T1000 (cell line): ENCODE measurements at regions not wholly inside any gene's neighbourhood (a gene's known extent, or its start where the extent isn't known, plus 50 kb on each side); places are given as distances from the start of the nearest gene placed in this dataset.

Source experiments
- DNase-seq: peaks from one replicate; lab custom pipeline; 2025; ENCODE audit warnings: mixed read lengths; lab: John Stamatoyannopoulos, UW

DNA sequence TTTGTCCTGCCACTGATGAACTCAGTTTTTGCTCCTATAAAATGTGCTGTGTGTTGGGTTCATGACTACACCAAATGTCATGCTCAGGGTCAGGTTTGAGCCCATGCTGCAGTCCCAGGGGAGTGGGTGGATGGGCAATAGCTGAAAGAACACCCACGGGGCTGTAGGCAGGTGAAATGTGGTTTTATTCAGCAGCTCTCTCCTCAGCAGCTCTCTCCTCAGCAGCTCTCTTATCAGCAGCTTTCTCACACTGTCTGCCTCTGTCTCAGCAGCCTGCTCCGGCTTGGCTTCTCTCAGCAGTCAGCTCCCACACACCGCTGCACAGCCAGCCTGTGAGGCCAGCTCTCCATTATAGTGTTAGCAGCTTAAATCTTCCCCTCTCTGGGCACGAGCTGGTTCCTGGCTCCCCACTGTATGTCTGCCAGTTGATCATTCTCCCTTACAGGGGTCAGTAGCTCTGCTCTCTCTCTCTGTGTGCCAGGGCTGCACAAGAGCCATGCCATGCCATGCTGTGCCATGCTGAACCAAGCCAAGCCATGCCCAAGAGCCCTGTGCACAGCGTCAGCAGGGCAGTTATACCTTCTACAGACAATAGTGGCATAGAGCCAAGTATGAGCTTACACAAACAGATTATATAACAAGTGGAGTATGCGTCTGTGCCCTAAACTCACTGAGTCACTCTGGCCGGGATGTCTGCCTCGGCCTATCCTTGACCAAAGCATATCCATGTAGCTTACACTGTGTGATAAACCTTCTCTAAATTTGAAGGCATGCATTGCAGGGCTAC lies 303.3 kb upstream of the TMPO start:
- DNase-seq, result no peak

DNA sequence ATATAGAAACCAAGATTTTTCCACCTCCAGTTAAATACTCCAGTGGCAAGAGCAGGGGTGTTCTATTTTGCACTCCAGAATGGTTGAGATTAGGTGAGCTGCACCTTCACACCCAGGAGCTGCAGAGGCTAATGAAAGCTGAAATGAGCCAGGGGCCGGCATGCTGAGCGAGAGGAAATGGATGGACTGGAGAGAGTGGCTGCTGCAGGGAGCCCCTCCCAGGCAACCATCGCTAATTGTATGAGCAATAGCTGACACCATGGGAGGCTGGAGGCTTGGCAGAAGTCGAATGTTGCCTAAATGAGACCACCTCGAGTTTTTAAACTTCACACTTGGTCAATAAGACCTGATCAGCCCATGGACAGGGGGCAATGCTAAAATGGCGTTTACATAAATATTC lies 301.8 kb upstream of the TMPO start:
- no peak for DNase-seq

DNA sequence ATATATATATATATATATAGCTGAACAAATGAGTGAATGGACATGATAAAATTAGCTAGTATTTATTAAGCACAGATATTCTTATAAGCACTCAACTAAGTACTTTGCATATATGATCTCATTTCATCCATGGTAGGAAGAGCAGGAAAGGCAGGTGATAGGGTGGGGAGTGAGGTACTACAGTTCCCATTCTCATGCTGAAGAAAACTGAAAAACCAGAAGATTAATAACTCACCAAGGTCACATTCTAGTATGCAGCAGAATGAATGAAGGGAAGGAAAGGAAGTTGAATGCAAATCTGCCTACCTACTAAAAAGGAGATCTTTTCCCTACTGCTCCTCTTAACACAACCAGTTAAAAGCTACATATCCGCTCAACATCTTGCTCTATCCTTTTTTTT lies 298.1 kb upstream of the TMPO start:
- DNase-seq, result no peak

DNA sequence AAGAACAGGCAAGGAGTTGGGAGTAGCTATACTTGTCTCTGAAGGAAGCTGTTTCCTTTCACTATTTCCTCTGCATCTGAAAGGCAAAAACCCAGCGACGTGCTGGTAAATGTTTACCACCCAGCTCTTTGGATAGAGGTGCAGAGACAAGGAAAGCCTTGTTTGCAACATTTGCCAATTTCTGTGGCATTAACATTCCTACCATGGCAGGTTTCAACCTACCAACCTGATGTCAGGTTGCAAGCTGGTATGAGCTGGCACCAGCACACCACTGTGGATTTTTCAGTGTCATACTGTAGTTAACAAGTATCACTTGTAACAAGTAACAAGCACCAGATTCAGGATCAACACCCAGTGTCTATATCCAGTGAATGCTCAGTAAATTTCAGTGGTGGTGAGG lies 294.8 kb upstream of the TMPO start:
- DNase-seq, result no peak

DNA sequence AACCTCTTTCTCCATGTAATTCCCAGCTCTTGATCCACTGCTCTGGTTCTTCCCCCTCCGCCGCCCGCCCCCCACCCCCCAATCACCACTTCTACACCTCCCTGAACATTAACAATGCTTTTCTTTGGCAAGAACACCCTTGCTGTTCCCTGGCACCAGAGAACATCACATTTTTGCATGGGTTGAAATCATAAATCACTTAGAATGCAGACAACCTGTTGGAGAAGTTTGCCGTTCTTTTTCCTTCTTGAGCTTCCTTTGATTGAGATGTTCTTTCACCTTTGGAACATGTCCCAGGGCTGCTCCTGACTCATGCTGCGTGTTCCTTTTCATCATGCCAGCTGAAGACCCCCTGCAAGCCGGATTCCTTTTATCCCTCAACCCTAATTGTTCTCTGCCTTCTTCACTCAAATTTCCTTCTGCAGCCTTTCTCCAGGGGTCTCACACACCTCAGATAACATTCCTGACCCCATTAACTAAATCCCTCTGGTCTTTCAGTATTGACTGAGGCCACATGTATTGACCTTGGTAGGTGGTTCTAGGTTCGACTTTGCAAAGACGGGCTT lies 294.1 kb upstream of the TMPO start:
- no peak for DNase-seq

DNA sequence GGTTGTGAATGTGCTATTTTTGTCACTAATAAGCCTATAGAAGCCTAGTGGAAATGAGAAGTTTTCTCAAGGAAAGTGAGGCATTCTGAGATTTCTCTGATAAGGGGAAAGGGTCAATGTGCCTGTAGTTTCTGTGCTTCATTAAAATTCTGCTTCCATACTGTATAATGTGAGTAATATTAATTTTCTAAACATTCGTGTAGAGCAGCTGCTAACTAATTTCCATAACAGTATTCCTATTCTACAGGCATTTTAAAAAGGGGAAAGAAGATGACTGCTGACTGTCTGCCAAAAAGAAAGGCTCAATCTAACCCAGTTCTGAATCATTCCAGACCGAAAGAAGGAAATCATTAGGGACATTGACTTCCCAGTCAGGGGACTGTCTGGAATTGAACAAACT lies 293.3 kb upstream of the TMPO start:
- DNase-seq, result no peak

DNA sequence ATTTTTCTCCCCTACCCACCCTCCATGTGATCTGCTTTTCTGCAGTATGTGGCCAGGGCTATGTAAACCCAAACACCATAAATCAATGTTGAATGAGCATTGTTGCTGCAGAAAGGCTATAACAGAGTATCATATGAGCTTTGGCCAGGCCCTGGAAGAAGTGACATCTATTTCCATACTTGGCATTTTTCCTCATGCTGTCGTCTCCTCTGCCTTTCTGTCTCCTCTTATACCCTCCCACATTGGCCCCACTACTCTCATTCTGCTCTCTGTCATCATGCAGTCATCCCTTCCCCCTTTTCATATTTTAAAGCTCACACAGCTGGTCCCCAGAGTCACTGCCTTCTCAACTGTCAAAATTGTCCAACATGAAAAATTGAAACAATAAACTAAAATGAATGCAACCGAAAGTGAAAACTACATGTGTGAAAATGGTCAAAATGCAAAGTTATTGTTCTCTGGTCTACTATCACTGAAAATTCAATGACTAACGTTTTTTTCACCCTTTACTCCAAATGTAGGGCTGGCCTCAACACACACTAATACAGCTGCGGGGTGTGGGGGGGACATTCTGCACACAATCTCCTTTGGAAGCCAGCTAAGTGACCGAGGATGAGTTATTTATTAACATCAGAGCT lies 290.7 kb upstream of the TMPO start:
- no peak for DNase-seq

DNA sequence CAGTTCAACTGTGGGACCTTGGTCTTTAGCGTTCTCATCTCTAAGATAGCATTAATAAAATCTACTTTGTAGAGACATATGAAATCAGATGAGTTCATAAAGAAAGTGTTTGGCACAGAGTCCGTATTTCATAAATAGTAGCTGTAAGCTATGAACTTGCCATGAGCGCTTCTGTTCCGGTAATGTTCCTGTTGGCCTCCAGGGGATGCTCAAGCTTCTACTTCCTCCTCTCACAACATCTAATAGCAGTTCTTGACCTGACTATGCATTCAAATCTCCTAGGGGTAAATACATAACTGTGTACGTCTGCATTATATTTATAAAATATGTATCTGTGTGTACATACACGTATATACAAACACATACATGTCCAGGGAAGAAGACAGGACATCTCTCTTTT lies 288.2 kb upstream of the TMPO start:
- DNase-seq, result no peak

DNA sequence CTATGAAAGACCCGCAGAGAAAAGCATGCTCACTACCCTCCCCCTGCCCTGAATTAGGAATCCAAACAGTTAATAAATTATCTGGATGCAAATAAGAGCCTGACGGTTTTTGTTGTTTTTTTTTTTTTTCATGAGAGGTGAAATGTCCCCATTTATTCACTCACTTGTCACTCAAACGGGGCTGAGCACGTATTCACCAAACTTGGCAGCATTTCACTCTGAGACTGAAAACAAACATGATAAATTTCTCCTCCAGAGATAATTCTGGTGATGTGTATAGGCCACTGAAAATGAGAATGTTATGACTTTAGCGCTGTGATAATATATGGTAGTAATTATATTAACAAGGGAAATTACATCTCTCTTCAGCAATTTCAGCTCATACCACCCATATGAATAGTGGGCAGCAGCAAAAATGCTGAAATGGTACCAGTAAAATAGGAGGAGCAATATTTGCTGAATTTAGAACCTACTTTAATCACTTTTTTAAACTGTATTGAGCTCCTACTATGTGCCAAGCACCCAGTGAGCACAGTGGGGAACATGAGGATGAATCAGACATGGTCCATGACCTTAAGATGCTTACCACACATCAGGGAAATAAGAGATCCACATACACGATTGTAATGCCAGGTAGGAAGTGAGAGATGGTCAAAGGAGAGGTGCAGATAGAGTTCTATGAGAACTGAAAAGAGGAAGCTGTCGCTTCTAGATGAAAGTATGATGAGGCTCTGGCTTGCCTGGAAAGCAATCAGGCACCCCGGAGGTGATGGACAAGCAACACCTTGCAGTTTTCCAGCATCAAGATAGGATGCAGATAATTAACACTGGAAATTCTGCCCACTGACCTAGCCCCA lies 286.5 kb upstream of the TMPO start:
- no peak for DNase-seq

DNA sequence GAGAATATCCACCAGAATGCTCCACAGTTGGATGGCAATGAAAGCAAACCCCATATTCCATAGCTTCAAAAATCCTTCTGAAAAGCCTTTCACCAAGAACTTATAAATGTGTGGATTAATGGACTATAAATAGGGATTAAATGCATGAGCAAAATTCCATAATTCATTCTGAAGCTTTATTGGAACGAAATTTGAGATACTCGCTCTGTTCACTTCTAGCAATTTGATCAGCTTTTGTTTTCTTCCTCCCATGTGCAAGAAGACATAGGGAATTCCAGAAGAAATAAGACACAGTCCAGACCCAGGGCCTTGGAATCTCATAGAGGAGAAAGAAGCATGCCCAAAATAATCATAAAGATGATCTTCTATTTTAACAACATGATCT lies 285.9 kb upstream of the TMPO start:
- DNase-seq, result no peak

DNA sequence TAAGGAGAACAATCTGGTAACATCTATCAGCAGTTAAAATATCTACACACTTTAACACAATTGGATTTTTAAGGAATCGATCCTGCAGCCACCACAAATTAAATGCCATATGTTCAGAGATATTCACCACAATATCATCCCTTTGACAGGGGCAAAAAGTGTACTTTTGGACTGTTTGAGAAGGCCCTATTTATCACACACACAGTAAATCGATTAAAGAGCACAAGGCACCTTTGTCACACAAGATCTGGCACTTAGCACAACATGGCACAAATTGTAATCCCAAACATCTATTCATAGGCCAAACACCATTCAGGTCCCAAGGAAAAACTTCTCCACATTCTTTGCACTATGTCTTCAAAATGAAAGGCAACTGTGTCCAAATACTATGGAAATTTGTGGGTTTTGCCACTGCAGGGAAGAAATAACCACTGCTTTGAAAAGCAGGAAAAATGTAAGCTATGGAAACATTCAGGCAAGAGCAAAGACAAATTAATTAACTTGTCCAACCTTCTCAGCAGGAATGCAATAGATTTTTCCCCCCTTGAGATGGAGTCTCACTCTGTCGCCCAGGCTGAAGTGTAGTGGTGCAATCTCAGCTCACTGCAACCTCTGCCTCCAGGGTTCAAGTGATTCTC lies 282.5 kb upstream of the TMPO start:
- no peak for DNase-seq

DNA sequence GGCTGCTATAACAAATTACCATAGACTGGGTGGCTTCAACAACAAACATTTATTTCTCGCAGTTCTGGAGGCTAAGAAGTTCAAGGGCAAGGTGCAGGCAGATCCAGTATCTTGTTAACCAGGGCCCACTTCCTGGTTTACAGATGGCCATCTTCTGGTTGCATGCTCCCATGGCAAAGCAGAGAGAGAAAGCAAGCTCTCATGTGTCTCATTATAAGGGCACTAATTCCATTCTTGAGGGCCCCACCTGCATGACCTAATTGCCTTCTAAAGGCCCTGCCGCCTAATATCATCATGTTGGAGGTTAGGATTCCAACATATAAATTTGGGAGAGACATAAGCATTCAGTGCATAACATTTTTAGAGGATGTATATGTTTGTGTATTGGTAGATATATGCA lies 280.1 kb upstream of the TMPO start:
- no peak for DNase-seq

DNA sequence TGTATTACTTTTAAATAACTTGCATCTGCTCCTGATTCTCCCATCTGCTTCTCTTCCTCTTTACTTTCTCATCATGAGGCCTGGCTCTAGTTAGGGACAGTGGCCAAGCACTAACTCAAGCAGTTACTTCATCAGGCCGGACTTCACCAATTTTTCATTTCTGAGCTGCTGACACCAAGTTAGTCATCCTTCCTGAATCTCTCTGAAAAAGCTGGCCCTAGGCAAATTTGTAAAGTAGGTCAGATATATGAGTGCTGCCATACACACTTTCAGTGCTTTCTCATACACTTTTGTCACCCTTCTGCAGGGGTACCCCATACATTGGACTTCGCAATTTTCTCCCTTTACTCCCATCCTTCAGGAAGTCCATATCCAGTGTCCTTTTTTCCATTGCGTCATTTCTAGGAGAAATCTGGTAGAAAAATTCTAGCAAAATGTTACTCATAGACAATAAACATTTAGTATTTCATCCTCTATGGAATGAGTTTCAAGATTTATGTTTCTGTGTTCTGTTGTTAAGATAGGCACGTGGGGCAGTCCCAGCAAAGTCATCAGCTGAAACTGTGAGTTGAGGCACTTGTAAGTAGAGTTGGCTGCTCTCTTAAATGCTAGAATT lies 276.8 kb upstream of the TMPO start:
- DNase-seq, result peak; percentile 36

DNA sequence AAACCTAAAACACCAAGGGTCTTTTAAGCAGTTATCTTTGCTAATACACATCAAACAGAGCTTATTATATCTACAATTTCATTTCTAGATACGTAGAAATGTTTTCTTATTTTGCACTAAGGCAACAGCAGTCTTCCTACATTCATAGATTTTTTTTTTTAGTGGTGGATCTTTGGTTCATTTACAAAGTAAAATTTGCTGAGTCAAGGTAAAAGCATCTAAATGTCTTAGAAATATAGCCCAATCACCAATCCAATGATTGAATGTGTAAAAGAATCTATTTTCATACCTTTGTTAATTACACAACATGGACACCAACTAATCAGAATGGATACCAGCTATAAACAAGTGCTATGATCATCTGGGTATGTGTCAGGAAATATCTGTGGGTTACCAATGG lies 272.2 kb upstream of the TMPO start:
- DNase-seq, result no peak

DNA sequence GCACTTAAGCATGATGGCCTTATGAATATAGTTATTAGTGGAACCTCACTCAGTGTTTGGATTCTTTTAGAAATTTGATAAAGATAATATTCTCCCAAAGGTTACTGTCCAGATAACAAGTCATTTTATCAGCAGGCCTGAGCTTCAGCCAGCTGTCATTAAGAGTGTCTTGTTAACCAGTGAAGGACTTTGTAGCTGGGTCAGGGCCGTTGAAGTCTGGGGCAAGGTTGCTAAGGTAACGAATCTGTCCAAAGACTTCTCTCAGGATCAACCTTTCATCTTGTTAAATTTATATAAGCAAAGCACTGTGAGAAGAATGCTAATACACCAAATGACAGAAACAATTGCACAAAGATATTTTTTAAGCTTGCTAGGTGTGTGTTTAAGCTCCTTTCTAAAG lies 271.3 kb upstream of the TMPO start:
- no peak for DNase-seq

DNA sequence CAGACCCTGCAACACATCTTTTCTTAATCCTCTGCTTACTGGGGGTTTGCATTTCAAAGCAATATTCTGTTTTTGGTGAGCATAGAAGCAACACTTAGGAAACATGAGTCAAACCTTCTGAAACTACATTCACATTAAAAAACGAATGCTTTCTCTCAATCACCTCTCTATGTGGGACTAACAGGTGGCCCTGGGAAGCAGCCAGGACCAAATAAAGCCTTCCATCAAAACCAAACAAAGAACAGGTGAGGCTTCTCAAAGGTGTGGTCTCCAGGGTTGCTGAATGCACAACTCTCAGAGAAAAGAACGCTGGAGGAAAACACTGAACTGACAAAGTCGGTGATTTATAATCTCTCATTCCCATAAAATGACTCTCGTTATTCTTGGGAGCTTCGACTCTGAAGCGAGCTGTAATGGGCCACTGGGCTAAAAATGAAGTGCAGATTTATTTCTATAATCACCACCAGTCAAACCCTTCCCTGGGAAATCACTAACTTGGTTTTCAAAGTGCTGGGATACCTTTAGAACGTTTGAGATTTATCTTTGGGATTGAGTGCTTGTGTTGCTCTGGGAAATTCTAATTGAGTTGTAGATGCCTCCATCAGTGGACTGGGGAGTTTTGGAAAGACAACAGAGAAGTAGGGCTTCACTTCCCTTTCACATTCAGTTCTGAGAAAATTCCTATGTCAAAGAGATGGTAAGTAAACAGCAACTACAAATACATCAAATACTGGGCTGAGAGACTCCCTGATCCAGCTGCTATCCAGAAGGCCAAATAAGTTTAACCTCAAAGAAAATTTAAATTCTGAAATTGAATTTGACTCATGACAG lies 262.0 kb upstream of the TMPO start:
- DNase-seq, result no peak

DNA sequence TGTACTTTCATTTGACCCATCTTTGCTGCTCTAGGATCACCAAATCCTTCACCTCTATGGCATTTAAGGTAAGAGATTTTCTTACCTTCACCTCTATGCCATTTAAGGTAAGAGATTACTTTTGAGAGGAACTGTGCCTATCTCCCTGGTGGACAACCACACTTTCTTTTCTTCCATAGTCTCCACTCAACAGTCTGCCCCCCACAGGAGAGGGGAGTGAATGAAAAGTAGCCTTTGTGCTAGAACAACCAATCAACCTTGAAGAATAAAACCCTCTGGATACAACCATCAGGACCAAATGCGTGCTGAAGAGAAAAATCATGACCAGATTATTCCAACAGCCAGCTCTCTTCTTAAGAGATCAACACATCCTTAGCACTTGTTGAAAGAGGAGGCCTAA lies 258.6 kb upstream of the TMPO start:
- DNase-seq, result no peak

DNA sequence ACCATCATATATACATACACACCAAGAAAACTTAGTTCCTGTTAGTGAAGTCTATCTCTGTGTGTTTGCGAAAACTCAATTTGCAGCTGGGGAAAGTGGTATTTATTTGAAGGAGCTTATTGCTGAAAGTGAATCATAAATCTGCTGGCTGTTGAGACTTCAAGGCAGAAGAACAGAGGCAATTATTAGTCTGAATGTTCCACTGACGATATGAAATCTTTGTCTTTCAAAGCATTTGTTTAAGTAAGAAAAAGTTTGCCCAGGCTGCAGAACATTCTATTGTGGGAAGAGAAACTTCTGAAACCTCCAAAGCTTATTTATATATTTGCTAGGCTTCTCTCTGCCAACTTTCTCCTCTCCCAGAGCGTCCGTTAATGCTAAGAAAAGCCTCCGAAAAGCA lies 255.7 kb upstream of the TMPO start:
- no peak for DNase-seq

DNA sequence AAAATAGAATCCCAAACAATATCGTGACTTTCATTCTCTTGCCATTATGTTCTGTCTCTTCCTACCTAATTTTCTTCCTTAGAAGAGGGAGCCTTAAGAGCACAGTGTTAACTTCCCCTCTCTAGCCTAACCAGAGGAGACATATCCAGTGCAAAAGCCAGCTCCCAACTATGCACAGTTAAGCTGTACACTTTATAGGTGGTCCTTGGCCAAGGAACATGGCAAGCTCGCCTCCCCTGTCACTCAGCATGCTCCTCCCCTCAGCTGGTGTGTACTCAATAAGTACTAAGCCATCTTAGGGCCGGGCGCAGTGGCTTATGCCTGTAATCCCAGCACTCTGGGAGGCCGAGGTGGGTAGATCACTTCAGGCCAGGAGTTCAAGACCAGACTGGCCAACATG lies 255.1 kb upstream of the TMPO start:
- DNase-seq, result no peak

DNA sequence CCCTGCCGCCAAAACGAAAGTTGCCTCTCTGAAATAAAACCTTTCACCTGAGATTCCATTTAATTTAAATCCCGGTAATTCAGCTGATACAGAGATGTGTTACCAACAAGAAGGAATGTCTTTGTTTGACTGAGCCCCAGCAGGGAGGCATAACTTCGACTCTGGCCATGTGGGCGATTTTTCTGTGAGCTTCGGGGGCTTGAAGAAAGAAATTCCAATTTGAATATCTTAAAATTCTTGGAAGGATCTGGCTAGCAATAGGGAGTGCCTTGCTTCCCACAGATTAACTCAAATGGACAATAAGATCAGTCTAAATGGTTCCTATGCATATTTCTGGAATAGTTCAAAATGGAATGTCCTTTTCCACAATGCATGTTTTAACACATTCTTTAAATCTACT lies 252.5 kb upstream of the TMPO start:
- DNase-seq, result no peak
